Activated CD4-positive, alpha-beta memory T cell treated with anti-CD3 and anti-CD28 coated beads, Interleukin-2, amount 10 ng/mL, durations not matched to agents 7 days and 5 days (primary cell): ENCODE measurements at regions not wholly inside any gene's neighbourhood (a gene's known extent, or its start where the extent isn't known, plus 50 kb on each side); places are given as distances from the start of the nearest gene placed in this dataset.

Experiments used
- CTCF ChIA-PET: fragments of 350-600 bp; sonication (Branson Sonifier 250); formaldehyde crosslinking; loops from one replicate; lab custom pipeline; 2021; ENCODE audit warnings: antibody characterized with exemption, inconsistent platforms; lab: Charles Lee
- POLR2A ChIA-PET: fragments of 350-600 bp; sonication (Branson Sonifier 250); formaldehyde crosslinking; loops from one replicate; lab custom pipeline; 2021; ENCODE audit warnings: antibody characterized with exemption; lab: Charles Lee
- DNase-seq: peaks from one replicate; pipeline ENCODE4 v3.0.0-alpha.2; 2020
- H3K27ac Mint-ChIP-seq: one replicate; pipeline ENCODE4 v1.8.0; 2021; ENCODE audit warnings: mild to moderate bottlenecking, mixed read lengths
- H3K27me3 Mint-ChIP-seq: one replicate; pipeline ENCODE4 v1.8.0; 2021; ENCODE audit warnings: mixed read lengths
- H3K36me3 Mint-ChIP-seq: one replicate; pipeline ENCODE4 v1.8.0; 2021; ENCODE audit warnings: low read depth, mixed read lengths
- H3K4me1 Mint-ChIP-seq: one replicate; pipeline ENCODE4 v1.8.0; 2021; ENCODE audit warnings: mixed read lengths
- H3K4me3 Mint-ChIP-seq: one replicate; pipeline ENCODE4 v1.8.0; 2021; ENCODE audit warnings: mild to moderate bottlenecking, mixed read lengths
- H3K9me3 Mint-ChIP-seq: one replicate; pipeline ENCODE4 v1.8.0; 2021; ENCODE audit warnings: mixed read lengths

GRCh38 chr1:222136869-222137268 is 395.0 kb upstream of the DUSP10 start:
- CTCF ChIA-PET, result no interaction called here
- H3K27me3 Mint-ChIP-seq, result no peaks in the 10 kb centered on the region
- no peak for DNase-seq
- no peaks in the 10 kb centered on the region for H3K4me1 Mint-ChIP-seq
- H3K36me3 Mint-ChIP-seq, result no peaks in the 10 kb centered on the region
- peaks cover 4% of the 10 kb centered on the region for H3K9me3 Mint-ChIP-seq
- H3K27ac Mint-ChIP-seq, result no peak overlapping the region
- no peak overlapping the region for H3K4me3 Mint-ChIP-seq
- POLR2A ChIA-PET, result no interaction called here

- CTCF ChIA-PET, result no interaction called here
Observed at GRCh38 chr1:222129041-222129440, 387.2 kb upstream of the DUSP10 start.

DNA sequence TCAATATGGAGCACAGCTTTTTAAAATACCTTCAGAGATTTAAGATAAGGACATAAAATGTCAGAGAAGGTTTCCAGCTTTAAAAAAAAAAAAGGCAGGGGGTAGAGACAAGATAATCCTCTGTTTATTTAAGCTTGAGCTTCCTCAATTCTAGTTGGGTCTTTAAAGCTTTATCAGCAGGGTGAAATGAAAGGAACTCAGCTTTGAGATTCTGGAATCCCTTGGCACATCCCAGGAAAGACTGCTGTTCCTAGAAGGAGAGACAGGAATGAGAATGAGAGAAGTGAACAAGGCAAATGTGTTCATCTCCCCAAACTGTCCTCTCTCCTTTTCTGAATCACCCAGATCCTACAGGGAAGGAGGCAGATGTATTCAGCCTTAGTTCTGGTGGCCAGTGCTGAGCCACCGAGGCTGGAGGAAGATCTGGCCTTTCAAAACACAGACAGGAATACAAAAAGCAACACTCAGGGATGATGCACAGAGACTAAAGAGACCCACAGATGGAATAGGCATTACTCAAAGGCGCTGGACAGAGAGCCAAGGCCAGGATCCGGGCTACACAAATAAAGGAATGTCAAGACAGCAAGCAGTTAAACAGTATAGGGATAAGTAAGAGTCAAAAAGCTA is 385.8 kb upstream of the DUSP10 start:
- ChIA-PET POLR2A (no interaction called here), CTCF (no interaction called here)
- Mint-ChIP-seq H3K36me3 (no peaks in the 10 kb centered on the region), H3K27me3 (no peaks in the 10 kb centered on the region), H3K27ac (no peak overlapping the region), H3K4me1 (no peaks in the 10 kb centered on the region), H3K4me3 (no peak overlapping the region), H3K9me3 (no peaks in the 10 kb centered on the region)
- DNase-seq, result no peak

More at GRCh38 chr1:222129041-222129440, 387.2 kb upstream of the DUSP10 start:
- no peak for DNase-seq
- H3K4me3 Mint-ChIP-seq, result no peak overlapping the region
- H3K36me3 Mint-ChIP-seq, result no peaks in the 10 kb centered on the region
- no peak overlapping the region for H3K27ac Mint-ChIP-seq
- no peaks in the 10 kb centered on the region for H3K4me1 Mint-ChIP-seq
- no peaks in the 10 kb centered on the region for H3K27me3 Mint-ChIP-seq
- POLR2A ChIA-PET, result no interaction called here
- no peaks in the 10 kb centered on the region for H3K9me3 Mint-ChIP-seq

DNA sequence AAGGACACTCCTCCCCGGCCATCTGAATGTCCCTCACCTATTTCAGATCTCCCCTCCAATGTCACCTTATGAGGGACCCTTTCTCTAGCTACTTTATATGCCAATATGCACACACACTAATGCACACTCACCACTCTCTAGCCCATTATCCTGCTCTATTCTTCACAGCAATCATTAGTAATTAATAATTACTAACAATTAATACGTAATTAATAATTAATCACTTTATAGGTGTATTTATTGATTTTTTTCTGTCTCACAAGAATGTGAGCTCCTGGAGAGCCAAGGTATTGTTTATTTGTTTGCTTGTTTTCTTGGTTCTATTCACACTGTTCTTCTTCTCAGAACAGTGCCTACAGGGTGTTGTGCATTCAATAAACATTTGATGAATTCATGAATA is 385.2 kb upstream of the DUSP10 start:
- no peak overlapping the region for H3K4me3 Mint-ChIP-seq
- ChIA-PET POLR2A (no interaction called here), CTCF (no interaction called here)
- H3K27ac Mint-ChIP-seq, result no peak overlapping the region
- H3K27me3 Mint-ChIP-seq, result no peaks in the 10 kb centered on the region
- H3K4me1 Mint-ChIP-seq, result no peaks in the 10 kb centered on the region
- no peak for DNase-seq
- H3K9me3 Mint-ChIP-seq, result no peaks in the 10 kb centered on the region
- no peaks in the 10 kb centered on the region for H3K36me3 Mint-ChIP-seq

GRCh38 chr1:222126052-222126451 is 384.2 kb upstream of the DUSP10 start:
- CTCF ChIA-PET, result interaction anchor here (1.0 kb wide), 1 partner anchor 31 kb away, joined by 3 read pairs; no protein-coding TSS in a partner anchor

GRCh38 chr1:222124602-222125001 is 382.7 kb upstream of the DUSP10 start:
- ChIA-PET CTCF (interaction anchor here (0.6 to 1.3 kb wide), 3 partner anchors 30 to 332 kb away, joined by 3 read pairs; no protein-coding TSS in a partner anchor), POLR2A (no interaction called here)
- Mint-ChIP-seq H3K9me3 (no peaks in the 10 kb centered on the region), H3K27me3 (no peaks in the 10 kb centered on the region), H3K4me1 (no peaks in the 10 kb centered on the region), H3K36me3 (no peaks in the 10 kb centered on the region), H3K27ac (no peak overlapping the region), H3K4me3 (no peak overlapping the region)
- no peak for DNase-seq

More at GRCh38 chr1:222126052-222126451, 384.2 kb upstream of the DUSP10 start:
- no peak overlapping the region for H3K4me3 Mint-ChIP-seq
- DNase-seq, result no peak
- H3K27ac Mint-ChIP-seq, result no peak overlapping the region
- POLR2A ChIA-PET, result no interaction called here
- no peaks in the 10 kb centered on the region for H3K9me3 Mint-ChIP-seq
- no peaks in the 10 kb centered on the region for H3K27me3 Mint-ChIP-seq
- no peaks in the 10 kb centered on the region for H3K36me3 Mint-ChIP-seq
- no peaks in the 10 kb centered on the region for H3K4me1 Mint-ChIP-seq

DNA sequence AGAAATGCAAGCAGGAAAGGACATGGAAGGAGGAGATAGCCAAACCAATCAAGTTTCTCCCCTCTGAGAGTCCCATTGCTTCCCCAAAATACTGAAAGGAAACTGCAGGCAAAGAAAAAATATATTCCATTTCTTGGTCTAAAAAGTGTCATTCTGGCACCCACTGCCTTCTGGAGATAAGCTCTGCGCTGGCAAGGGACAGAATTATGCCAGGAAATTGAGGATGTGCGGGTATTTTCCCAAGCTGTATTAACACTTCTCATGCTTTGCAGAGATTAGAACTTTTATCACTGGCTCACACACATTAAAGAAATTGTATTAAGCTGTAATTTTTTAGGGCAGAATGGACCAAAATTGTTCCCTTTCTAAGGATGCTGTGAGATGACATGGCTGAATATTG is 381.2 kb upstream of the DUSP10 start:
- no peaks in the 10 kb centered on the region for H3K4me1 Mint-ChIP-seq

DNA sequence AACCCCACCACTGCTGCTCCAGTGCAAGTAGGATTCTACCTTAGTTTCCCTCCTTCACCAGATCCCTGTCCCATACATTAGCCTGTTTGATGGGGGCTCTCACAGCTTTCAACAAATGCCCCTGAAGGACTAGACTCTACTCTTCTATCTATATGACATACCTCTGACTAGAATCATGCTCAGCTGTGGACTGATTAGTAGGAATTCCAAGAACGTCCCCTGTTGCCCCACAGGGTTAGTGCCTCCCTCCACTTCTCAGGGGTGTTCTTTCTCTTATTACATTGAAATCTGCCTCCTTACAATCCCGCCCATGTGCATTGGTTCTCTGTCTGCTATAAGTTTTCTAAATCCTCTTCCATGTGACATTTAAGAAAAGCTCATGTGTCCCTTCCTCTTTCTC is 375.9 kb upstream of the DUSP10 start:
- Mint-ChIP-seq H3K27me3 (no peaks in the 10 kb centered on the region), H3K36me3 (no peaks in the 10 kb centered on the region), H3K4me3 (no peak overlapping the region), H3K4me1 (no peaks in the 10 kb centered on the region), H3K27ac (no peak overlapping the region), H3K9me3 (no peaks in the 10 kb centered on the region)
- ChIA-PET CTCF (no interaction called here), POLR2A (no interaction called here)
- no peak for DNase-seq

More for the DNA sequence above, 381.2 kb upstream of the DUSP10 start:
- ChIA-PET CTCF (interaction anchor here (0.6 kb wide), 1 partner anchor 9 kb away, joined by 3 read pairs; no protein-coding TSS in a partner anchor), POLR2A (no interaction called here)
- H3K27ac Mint-ChIP-seq, result no peak overlapping the region
- no peak overlapping the region for H3K4me3 Mint-ChIP-seq
- H3K9me3 Mint-ChIP-seq, result no peaks in the 10 kb centered on the region
- no peak for DNase-seq
- no peaks in the 10 kb centered on the region for H3K36me3 Mint-ChIP-seq
- no peaks in the 10 kb centered on the region for H3K27me3 Mint-ChIP-seq

DNA sequence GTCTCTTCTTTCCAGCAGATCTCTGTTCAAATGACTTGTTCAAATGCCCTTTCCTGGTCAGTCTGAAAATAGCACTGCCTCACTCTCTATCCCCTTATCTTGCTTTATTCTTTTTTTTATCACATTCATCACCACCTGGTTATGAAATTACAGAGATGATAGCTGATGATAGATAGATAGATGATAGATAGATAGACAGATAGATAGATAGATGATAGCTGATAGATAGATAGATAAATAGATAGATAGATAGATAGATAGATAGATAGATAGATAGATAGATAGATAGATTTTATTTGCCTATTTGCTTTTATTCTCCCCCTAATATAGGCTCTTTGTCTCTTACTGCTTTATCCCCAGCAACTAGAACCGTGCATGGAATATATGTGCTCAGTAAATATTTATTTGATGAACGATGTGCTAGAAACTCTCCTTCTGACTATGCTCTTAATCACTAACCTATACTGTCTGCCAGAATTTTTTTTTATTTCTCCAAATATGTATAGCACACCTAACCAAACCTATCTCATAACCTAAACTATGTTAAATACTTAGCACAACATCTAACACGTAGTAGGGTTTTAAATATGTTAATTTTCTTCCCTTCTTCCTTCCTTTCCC is 372.8 kb upstream of the DUSP10 start:
- POLR2A ChIA-PET, result no interaction called here
- CTCF ChIA-PET, result no interaction called here
- no peaks in the 10 kb centered on the region for H3K9me3 Mint-ChIP-seq
- H3K36me3 Mint-ChIP-seq, result no peaks in the 10 kb centered on the region
- H3K4me1 Mint-ChIP-seq, result no peaks in the 10 kb centered on the region
- H3K27ac Mint-ChIP-seq, result no peak overlapping the region
- DNase-seq, result no peak
- no peak overlapping the region for H3K4me3 Mint-ChIP-seq
- H3K27me3 Mint-ChIP-seq, result no peaks in the 10 kb centered on the region

GRCh38 chr1:222109836-222110235 is 367.9 kb upstream of the DUSP10 start:
- Mint-ChIP-seq H3K4me1 (no peaks in the 10 kb centered on the region), H3K4me3 (no peak overlapping the region), H3K9me3 (no peaks in the 10 kb centered on the region), H3K27me3 (no peaks in the 10 kb centered on the region), H3K27ac (no peak overlapping the region), H3K36me3 (no peaks in the 10 kb centered on the region)
- DNase-seq, result no peak
- CTCF ChIA-PET, result interaction anchor here (1.1 kb wide), 1 partner anchor 13 kb away, joined by 3 read pairs; no protein-coding TSS in a partner anchor
- POLR2A ChIA-PET, result no interaction called here

DNA sequence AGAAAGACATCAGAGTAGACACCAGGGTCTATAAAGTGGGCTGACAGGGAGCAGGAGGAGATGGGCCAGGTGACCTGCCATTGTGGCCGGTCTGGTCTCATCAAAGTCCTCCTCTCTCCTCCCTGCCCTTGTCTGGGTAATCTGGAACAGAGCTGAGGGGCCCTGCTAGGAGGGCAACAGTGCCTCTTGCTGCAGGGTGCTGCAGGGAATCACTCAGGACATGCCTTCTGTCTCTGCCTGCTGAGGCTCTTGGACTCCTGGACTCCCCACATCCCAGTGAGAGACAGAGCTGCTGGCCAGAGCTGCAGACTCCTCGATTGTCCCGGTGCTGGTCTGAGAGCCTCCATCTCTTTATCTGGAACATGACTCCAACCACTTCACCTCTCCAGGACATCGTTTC is 366.1 kb upstream of the DUSP10 start:
- POLR2A ChIA-PET, result no interaction called here
- CTCF ChIA-PET, result no interaction called here
- no peaks in the 10 kb centered on the region for H3K9me3 Mint-ChIP-seq

DNA sequence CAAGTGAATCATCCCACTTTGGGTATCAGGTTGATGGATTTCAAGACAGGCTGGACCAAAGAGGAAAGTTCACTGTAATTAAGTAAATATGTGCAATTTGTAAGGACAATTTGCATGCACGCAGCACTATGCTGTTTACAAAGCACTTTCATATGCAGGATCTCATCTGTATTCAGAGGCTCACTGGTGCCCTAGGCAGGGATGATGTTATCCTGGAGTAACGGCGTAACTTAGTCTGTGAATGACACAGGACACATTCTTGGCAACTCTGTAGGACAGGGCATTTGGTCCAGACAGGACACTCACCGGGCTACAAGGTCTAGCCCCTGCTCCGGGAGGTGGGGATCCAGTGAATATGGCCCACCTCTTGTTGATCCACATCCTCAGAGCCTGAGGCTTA is 365.4 kb upstream of the DUSP10 start:
- POLR2A ChIA-PET, result no interaction called here
- Mint-ChIP-seq H3K27ac (no peak overlapping the region), H3K27me3 (no peaks in the 10 kb centered on the region), H3K9me3 (no peaks in the 10 kb centered on the region), H3K4me3 (no peak overlapping the region), H3K4me1 (no peaks in the 10 kb centered on the region), H3K36me3 (no peaks in the 10 kb centered on the region)
- CTCF ChIA-PET, result no interaction called here
- no peak for DNase-seq

More for the DNA sequence above, 366.1 kb upstream of the DUSP10 start:
- no peaks in the 10 kb centered on the region for H3K4me1 Mint-ChIP-seq
- no peaks in the 10 kb centered on the region for H3K36me3 Mint-ChIP-seq
- H3K27me3 Mint-ChIP-seq, result no peaks in the 10 kb centered on the region
- DNase-seq, result no peak
- no peak overlapping the region for H3K27ac Mint-ChIP-seq
- no peak overlapping the region for H3K4me3 Mint-ChIP-seq

- Mint-ChIP-seq H3K27ac (no peak overlapping the region), H3K9me3 (no peaks in the 10 kb centered on the region), H3K4me3 (no peak overlapping the region), H3K4me1 (no peaks in the 10 kb centered on the region), H3K27me3 (no peaks in the 10 kb centered on the region), H3K36me3 (no peaks in the 10 kb centered on the region)
- ChIA-PET POLR2A (no interaction called here), CTCF (no interaction called here)
- no peak for DNase-seq
Observed at GRCh38 chr1:222106377-222106776, 364.5 kb upstream of the DUSP10 start.

GRCh38 chr1:222105861-222106260 is 364.0 kb upstream of the DUSP10 start:
- H3K4me1 Mint-ChIP-seq, result no peaks in the 10 kb centered on the region
- ChIA-PET POLR2A (no interaction called here), CTCF (interaction anchor here (1.4 kb wide), 1 partner anchor 350 kb away, joined by 5 read pairs; no protein-coding TSS in a partner anchor)
- H3K27ac Mint-ChIP-seq, result no peak overlapping the region
- DNase-seq, result no peak
- H3K36me3 Mint-ChIP-seq, result no peaks in the 10 kb centered on the region
- H3K4me3 Mint-ChIP-seq, result no peak overlapping the region
- no peaks in the 10 kb centered on the region for H3K9me3 Mint-ChIP-seq
- H3K27me3 Mint-ChIP-seq, result no peaks in the 10 kb centered on the region
